ENCODE measurements at regions not wholly inside any gene's neighbourhood (a gene's known extent, or its start where the extent isn't known, plus 50 kb on each side); places are given as distances from the start of the nearest gene placed in this dataset.

DNA sequence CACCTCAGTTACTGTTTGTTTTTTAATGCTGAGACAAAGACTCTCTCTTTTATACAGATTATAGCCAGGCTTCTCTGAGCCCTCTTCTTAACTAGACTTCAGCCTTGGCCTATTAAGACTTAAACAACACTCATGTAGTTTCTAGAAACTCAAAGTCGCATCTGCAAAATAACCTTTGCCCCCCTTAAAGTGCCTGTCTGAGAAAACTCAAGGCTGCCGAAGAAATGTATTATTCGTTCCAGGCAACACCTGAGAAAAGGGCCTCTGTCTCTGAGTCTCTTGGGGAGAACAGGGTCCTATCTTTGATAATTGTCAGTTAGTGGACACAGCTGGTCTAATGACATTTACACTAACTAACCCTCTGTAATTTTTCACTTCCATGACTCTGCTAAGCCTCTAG, 60.8 kb upstream of the HPGD start:
- TF ChIP-seq RAD21 (IDR thresholded peaks at IDR 0.05; ENCODE audit: low read depth) = no peak
- no peak for TF ChIP-seq EZH2phosphoT487 (IDR thresholded peaks at IDR 0.05; ENCODE audit: borderline replicate concordance)
- TF ChIP-seq ZNF274 (IDR thresholded peaks at IDR 0.05; ENCODE audit: low read depth, low read length) = no peak
- TF ChIP-seq POLR2A (IDR thresholded peaks at IDR 0.05; ENCODE audit: borderline replicate concordance, extremely low read depth, insufficient read depth, insufficient read length) = no peak
- TF ChIP-seq CTCF (IDR thresholded peaks at IDR 0.05 in 2 of 3, conservative IDR thresholded peaks at IDR 0.05 in 1 of 3; ENCODE audit: borderline replicate concordance in 1 of 3, insufficient read depth in 1 of 3, low read depth in 2 of 3, low read length in 2 of 3) = no peak
- no peak for TF ChIP-seq EZH2 (IDR thresholded peaks at IDR 0.05)
- TF ChIP-seq ZFX (IDR thresholded peaks at IDR 0.05) = no peak
- TF ChIP-seq FOSL1 (IDR thresholded peaks at IDR 0.05; ENCODE audit: low read depth) = no peak
- TF ChIP-seq JUND (IDR thresholded peaks at IDR 0.05) = no peak
- TF ChIP-seq, protein P1, sequence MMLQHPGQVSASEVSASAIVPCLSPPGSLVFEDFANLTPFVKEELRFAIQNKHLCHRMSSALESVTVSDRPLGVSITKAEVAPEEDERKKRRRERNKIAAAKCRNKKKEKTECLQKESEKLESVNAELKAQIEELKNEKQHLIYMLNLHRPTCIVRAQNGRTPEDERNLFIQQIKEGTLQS (IDR thresholded peaks at IDR 0.05) = no peak

Measured in HCT116 (cell line).